AG09319 (cell line): ENCODE measurements at regions not wholly inside any gene's neighbourhood (a gene's known extent, or its start where the extent isn't known, plus 50 kb on each side); places are given as distances from the start of the nearest gene placed in this dataset.

Source experiments
- DNase-seq: peaks from one replicate; pipeline ENCODE4 v3.0.0-alpha.2; 2010; ENCODE audit warnings: low read depth; ENCODE audit errors: extremely low read depth
- CTCF ChIP-seq: IDR thresholded peaks from 2 replicates; pipeline ENCODE4 v1.5.1; 2011; ENCODE audit warnings: low read depth, mild to moderate bottlenecking, inconsistent platforms, low read length, moderate library complexity

- TF ChIP-seq CTCF, result no peak
- no peak for DNase-seq
These were observed 83.1 kb upstream of the HABP2 start for GRCh38 chr10:113469796-113470195.

- DNase-seq, result no peak
- TF ChIP-seq CTCF, result no peak
These were observed 82.2 kb upstream of the HABP2 start for GRCh38 chr10:113470372-113471240.

- no peak for DNase-seq
- no peak for TF ChIP-seq CTCF
These were observed 81.4 kb upstream of the HABP2 start for GRCh38 chr10:113471241-113471996.

GRCh38 chr10:113473011-113473410, 79.8 kb upstream of the HABP2 start:
- no peak for DNase-seq
- no peak for TF ChIP-seq CTCF

- TF ChIP-seq CTCF, result no peak
- DNase-seq, result no peak
These were observed 79.0 kb upstream of the HABP2 start for GRCh38 chr10:113473851-113474250.

GRCh38 chr10:113474752-113475151, 78.1 kb upstream of the HABP2 start:
- DNase-seq, result no peak
- TF ChIP-seq CTCF, result no peak

- TF ChIP-seq CTCF, result peak; percentile 57
- peak; percentile 83 for DNase-seq
These were observed 77.5 kb upstream of the HABP2 start for GRCh38 chr10:113475381-113475807.
